GM12864 (cell line): ENCODE measurements at regions not wholly inside any gene's neighbourhood (a gene's known extent, or its start where the extent isn't known, plus 50 kb on each side); places are given as distances from the start of the nearest gene placed in this dataset.

Experiments used
- DNase-seq: peaks from one replicate; pipeline ENCODE4 v3.0.0-alpha.2; 2011; ENCODE audit warnings: low read depth
- H3K4me3 ChIP-seq: 2 replicates; pipeline ENCODE4 v1.5.1; 2011; ENCODE audit warnings: mild to moderate bottlenecking, low read depth, low read length, control low read depth
- CTCF ChIP-seq: IDR thresholded peaks from 2 replicates; pipeline ENCODE4 v1.5.1; 2011; ENCODE audit warnings: low read depth, mild to moderate bottlenecking, moderate library complexity, low read length, control low read depth, inconsistent platforms; ENCODE audit errors: missing control alignments

GRCh38 chr15:87735522-87735921, 521.0 kb downstream of the NTRK3 start:
- DNase-seq = no peak
- TF ChIP-seq CTCF = no peak
- H3K4me3 ChIP-seq = no peak overlapping the region

- no peak overlapping the region for H3K4me3 ChIP-seq
- no peak for TF ChIP-seq CTCF
- DNase-seq = no peak
Observed at GRCh38 chr15:87734571-87735373, 521.8 kb downstream of the NTRK3 start.

- no peak overlapping the region for H3K4me3 ChIP-seq
- TF ChIP-seq CTCF = no peak
- no peak for DNase-seq
Observed at GRCh38 chr15:87733977-87734376, 522.6 kb downstream of the NTRK3 start.

GRCh38 chr15:87733541-87733941, 523.0 kb downstream of the NTRK3 start:
- H3K4me3 ChIP-seq = no peak overlapping the region
- TF ChIP-seq CTCF = no peak
- no peak for DNase-seq

- no peak overlapping the region for H3K4me3 ChIP-seq
- TF ChIP-seq CTCF = no peak
- no peak for DNase-seq
Observed at GRCh38 chr15:87732976-87733375, 523.6 kb downstream of the NTRK3 start.

- no peak overlapping the region for H3K4me3 ChIP-seq
- TF ChIP-seq CTCF = no peak
- DNase-seq = no peak
Observed at GRCh38 chr15:87731630-87732029, 524.9 kb downstream of the NTRK3 start.

- H3K4me3 ChIP-seq = no peak overlapping the region
- DNase-seq = no peak
- no peak for TF ChIP-seq CTCF
Observed at GRCh38 chr15:87730706-87731105, 525.8 kb downstream of the NTRK3 start.
